HL-60 (cell line): ENCODE measurements at regions not wholly inside any gene's neighbourhood (a gene's known extent, or its start where the extent isn't known, plus 50 kb on each side); places are given as distances from the start of the nearest gene placed in this dataset.
"Not testable (repeated sequence)": the region's sequence is repeated elsewhere in the genome, so short reads cannot be mapped to it uniquely, and the experiment has no call there.

ENCODE experiments used
- GABPA ChIP-seq: IDR thresholded peaks from 2 replicates; pipeline ENCODE4 v1.6.1; 2012; ENCODE audit warnings: low read depth
- POLR2AphosphoS5 ChIP-seq: IDR thresholded peaks from 2 replicates; pipeline ENCODE4 v1.6.1; 2012; ENCODE audit warnings: low read depth
- SPI1 ChIP-seq: IDR thresholded peaks from 2 replicates; pipeline ENCODE4 v1.6.1; 2012; ENCODE audit warnings: low read depth, mild to moderate bottlenecking, borderline replicate concordance
- TF ChIP-seq, protein P1 (sequence below): IDR thresholded peaks from one replicate; pipeline ENCODE4 v1.5.1; 2011; ENCODE audit warnings: low read length, control low read depth, inconsistent platforms; ENCODE audit not compliant: insufficient read depth

DNA sequence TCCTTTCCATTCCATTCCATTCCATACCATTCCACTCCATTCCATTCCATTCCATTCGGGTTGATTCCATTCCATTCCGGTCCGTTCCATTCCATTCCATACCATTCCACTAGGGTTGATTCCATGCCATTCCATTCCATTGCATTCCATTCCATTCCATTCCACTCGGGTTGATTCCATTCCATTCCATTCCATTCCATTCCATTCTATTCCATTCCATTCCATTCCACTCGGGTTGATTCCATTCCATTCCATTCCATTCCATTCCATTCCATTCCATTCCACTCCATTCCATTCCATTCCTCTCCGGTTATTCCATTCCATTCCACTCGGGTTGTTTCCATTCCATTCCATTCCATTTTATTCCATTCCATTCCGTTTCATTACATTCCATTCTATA lies 153.4 kb downstream of the CWH43 start:
- TF ChIP-seq, protein P1, sequence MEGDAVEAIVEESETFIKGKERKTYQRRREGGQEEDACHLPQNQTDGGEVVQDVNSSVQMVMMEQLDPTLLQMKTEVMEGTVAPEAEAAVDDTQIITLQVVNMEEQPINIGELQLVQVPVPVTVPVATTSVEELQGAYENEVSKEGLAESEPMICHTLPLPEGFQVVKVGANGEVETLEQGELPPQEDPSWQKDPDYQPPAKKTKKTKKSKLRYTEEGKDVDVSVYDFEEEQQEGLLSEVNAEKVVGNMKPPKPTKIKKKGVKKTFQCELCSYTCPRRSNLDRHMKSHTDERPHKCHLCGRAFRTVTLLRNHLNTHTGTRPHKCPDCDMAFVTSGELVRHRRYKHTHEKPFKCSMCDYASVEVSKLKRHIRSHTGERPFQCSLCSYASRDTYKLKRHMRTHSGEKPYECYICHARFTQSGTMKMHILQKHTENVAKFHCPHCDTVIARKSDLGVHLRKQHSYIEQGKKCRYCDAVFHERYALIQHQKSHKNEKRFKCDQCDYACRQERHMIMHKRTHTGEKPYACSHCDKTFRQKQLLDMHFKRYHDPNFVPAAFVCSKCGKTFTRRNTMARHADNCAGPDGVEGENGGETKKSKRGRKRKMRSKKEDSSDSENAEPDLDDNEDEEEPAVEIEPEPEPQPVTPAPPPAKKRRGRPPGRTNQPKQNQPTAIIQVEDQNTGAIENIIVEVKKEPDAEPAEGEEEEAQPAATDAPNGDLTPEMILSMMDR, result not testable (repeated sequence)
- TF ChIP-seq GABPA, SPI1, POLR2AphosphoS5: not testable (repeated sequence)
